GM19043 (cell line): ENCODE measurements at regions not wholly inside any gene's neighbourhood (a gene's known extent, or its start where the extent isn't known, plus 50 kb on each side); places are given as distances from the start of the nearest gene placed in this dataset.

Source experiments
- ATAC-seq: cut with Tn5 transposase; IDR thresholded peaks from one replicate; pipeline ENCODE4 v1.9.1; 2021; ENCODE audit warnings: low read depth; ENCODE audit not compliant: unreplicated experiment

DNA sequence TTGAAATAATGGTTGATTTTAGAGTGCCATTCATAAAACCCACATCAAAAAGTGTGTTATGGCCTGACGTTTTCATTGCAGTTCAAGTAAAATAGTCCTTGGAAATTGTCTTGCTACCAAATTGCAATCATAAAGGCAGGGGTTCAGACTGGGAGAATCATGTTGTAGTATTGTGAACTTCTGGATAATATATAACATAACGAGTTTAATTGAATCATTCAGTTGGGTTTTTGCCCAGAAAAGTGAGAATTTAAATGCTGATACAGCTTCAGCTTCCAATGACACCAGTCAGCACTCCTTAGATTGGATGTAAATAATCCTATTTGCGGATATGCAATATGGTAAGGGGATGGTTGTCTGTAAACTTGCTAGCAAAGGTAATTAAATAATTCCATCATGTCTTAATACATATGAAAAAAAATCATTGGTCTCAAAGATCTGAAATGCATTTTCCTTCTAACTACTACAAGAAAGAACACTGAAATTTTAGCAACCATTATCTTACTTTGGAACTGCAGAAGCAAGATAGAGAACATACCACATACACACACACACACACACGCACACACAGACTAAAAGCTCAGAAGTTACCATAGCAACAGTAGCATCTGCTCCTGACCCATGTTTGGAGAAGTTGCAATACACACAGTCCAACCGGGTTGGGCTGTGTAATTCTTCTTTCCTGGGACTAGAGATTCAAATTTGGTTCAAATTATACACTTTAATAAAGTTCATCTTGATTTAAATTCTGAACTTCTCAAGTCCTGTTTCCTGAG lies 686.2 kb upstream of the NR2F2 start:
- ATAC-seq, result no peak

- ATAC-seq, result no peak
Measured at GRCh38 chr15:95645791-95646338, 684.6 kb upstream of the NR2F2 start.

DNA sequence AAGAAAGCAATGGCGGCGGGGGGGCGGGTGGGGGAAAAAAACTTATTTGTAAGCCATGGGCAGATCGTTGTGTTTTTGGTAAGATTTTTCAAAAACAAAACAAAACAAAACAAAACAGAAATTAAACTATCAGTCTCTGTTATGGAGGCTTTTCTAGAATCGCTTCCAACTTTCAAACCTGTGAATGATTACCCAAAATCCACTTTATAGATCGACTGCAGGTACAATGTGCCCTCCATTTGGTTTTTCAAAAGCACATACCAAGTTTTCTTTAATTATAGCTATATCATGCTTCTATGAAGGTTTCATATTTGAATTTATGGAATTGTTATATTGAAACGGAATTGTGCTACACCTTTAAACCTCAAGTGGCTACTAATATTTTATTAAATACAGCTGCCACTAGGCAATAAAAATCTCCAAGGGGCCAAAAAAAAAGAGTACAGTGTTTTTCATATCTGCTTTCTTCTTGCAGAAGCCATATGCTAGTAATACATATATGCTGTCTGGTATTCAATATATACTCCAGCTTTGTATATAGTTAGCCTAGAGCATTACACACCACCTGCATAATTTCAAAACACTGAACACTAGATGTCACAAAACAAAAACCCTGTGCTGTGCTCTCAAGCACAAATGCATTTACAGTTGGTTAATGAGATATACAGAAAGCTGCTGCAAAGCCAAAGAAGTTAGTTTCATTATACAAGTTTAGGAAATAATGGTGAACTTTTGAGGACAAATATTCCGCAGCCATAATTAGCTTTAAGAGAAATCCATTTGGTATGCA lies 683.8 kb upstream of the NR2F2 start:
- ATAC-seq, result no peak

GRCh38 chr15:95647531-95648277 lies 682.8 kb upstream of the NR2F2 start:
- no peak for ATAC-seq

- ATAC-seq, result no peak
Measured at GRCh38 chr15:95653361-95653805, 677.1 kb upstream of the NR2F2 start.

DNA sequence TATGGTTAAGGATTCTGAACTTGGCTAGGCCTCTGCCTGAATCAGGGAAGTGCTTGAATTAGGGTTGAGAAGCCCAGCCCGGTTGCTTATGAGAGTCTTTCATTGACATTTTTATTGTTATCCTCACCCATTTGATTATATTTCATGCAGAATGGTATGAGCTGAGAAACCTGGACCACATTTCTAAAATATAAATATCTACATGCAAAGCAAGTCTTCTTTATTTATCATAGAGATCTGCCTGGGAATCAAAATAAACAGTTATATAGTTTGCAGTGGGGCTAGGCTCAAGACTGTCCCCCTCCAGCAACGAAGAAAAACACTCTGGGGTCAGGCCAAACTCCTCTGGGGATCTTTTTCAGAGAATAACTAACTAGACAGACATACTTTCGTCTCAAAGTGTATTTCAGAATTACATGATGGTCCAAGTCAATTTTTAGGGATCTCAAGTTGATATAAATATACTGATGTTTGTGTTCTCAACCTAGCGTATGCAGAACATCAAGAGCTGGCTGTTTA lies 675.4 kb upstream of the NR2F2 start:
- ATAC-seq, result no peak

DNA sequence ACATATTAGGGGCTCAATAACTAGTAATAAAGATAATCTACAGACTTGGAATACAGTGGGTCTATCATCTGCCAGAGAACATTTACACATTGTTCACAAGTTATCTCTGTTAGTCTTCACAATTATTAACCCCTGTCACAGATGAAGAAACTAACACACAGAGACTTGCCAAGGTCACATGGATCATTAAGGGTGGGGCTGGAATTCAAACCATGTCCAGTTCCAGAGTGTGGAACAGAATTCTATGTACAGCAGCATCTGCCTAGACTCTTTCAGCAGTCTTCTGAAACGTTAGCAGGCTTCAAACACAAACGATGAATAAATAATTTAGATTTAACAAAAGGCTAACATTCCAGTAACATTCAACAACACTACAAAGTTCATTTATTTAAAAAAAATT lies 673.9 kb upstream of the NR2F2 start:
- no peak for ATAC-seq

DNA sequence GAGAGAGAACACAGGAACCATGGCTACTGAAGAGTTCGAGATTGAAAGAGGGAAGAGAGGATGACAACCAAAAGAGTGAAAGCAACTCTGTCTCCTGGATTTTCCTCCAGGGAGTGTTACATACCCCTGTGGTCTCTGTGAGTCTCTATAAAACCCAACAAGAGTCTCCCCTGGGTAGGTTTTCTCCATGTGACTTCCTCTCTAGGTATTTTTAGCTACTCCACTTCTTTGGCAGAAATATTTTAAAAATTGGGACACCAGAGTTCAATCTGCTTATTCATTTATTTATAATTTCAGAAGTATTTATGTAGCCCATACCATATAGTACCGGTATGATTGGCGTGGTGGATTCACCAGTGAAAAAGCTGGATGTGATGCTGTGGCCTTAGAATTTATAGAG lies 671.7 kb upstream of the NR2F2 start:
- no peak for ATAC-seq

DNA sequence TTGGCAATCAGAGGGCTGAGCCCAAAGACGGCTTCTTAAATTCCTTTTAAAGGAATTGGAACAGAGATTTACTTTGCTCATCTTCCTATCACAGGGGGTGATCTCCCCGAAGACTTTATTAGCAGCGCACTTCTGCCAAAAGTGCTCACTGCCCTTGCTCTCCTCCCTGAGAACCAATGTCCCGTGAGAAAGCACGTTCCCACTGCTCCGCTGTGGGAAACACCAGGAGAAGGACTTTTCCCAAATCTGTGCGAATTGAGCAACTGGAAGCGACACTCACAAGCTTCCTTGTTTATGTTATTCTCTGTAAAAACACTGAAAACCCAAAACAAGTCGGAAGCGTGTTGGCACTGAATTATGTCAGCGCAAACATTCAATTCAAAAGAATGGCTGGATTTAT lies 670.8 kb upstream of the NR2F2 start:
- ATAC-seq, result no peak

GRCh38 chr15:95662638-95663037 lies 667.9 kb upstream of the NR2F2 start:
- no peak for ATAC-seq

DNA sequence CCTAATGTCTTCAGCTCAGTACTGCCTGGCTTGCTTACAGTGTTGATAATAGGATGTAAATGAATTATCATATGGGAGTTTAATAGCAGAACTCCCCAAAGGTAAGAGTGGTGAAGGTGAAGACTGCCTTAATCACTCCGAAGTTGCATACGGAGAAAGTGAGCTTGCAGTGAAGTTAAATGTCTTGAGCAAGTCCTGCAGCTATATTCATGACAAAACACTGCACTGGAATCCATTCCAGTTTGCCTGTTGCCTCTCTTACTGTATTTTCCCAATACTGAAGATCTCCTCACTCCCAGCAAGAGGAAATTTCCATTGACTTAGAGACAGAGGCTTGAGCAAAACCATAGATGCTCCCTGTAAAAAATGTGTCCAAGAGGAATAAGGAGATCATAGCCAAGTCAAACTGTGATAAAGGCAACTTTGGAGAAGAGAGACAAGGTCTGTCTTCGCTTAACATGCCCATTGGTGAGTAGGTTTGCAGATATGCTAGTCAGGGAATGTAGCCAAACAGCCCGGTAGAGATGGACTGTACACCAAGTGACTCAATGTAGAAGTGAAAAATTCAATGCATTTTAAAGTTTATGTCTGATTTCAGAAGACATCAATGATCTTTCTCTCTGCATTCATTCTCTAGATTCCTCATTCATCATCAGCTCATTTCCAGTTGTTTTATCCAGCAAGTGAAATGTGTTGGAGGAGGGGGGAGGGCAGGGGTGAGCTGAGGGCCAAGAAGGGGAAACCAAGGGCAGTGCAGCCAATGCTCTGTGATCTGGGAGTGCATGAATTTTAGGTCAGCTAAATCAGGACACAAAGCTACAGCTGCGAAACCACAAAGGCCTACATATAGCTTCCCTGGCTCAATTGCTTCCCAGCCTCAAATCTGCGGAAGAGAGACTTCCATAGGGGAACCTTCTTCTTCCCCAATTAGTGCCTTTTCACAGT lies 667.1 kb upstream of the NR2F2 start:
- no peak for ATAC-seq

- ATAC-seq, result no peak
Measured at GRCh38 chr15:95664450-95664849, 666.0 kb upstream of the NR2F2 start.

- no peak for ATAC-seq
Measured at GRCh38 chr15:95669146-95669922, 661.2 kb upstream of the NR2F2 start.

DNA sequence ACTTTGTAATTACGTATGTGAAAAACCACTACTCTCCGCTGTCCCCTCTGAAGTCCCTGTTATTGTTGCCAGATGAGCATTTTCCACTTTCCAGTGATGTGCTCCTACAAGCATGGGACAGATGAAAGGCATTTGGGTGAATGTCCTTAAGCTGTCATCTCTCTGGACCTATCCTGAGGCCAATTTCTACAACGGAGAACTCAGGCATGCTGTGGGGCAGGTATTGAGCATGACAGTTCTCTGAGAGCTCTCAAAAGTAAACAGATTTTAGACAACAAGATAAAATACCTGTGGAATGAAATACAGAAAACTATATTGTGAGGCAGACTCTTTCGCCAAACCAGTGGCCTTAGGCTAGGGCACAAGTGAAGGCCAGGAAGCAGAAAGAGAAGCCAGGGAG lies 656.5 kb upstream of the NR2F2 start:
- ATAC-seq, result no peak

DNA sequence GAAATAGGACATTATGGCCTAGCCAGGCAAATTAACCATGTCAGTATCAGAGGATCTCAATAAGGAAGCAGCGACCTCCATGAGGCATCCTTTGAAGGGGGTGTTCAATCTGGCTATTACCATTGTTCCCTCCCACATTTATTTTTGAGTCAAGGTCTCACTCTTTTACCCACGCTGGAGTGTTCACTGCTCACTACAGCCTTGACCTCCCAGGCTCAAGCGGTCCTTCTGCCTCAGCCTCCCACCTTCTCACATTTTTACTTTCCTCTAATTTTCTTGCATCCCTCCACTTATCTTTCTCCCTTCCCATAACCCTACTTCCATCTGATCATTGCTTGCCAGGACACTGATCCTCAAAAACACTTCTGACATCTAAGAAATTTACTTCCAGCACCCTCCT lies 654.0 kb upstream of the NR2F2 start:
- ATAC-seq, result no peak

DNA sequence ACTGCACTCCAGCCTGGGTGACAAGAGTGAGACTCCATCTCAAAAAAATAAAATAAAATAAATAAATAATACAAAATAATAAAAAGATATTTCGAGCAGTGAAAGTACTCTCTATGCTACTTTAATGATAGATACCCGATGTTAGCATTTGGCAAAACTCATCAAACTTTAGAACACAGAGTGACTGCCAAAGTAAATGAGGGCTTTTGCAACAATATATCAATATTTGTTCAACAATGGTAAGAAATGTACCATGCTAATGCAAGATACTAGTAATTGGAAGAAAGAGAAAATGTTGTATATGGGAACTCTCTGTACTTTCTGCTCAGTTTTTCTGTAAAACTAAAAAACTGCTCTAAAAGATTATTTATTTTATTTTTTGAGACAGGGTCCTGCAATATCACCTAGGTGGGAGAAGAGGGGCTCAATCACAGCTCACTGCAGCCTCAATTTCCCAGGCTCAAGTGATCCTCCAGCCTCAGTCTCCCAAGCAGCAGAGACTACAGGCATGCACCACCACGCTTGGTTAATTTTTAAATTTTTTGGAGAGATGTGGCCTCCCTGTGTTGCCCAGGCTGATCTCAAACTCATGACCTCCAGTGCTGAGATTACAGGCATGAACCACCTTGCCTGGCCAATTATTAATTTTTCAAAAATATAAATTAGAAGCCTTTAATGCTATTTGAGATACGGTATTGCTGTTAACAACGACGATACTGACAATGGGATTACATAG lies 650.5 kb upstream of the NR2F2 start:
- ATAC-seq, result no peak

DNA sequence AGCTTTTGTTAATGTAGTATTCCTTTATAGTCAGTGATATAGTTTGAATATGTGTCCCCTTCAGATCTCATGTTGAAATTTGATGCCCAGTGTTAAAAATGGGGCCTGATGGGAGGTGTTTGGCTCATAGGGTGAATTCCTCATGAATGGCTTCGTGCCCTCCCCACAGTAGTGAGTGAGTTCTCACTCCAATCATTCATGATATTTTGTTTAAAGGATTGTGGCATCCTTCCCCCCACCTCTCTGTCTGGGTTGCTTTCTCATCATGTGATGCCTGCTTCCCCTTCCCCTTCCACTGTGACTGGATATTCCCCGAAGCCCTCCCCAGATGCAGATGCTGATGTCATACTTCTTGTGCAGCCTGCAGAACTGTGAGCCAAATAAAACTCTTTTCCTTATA lies 649.8 kb upstream of the NR2F2 start:
- no peak for ATAC-seq

DNA sequence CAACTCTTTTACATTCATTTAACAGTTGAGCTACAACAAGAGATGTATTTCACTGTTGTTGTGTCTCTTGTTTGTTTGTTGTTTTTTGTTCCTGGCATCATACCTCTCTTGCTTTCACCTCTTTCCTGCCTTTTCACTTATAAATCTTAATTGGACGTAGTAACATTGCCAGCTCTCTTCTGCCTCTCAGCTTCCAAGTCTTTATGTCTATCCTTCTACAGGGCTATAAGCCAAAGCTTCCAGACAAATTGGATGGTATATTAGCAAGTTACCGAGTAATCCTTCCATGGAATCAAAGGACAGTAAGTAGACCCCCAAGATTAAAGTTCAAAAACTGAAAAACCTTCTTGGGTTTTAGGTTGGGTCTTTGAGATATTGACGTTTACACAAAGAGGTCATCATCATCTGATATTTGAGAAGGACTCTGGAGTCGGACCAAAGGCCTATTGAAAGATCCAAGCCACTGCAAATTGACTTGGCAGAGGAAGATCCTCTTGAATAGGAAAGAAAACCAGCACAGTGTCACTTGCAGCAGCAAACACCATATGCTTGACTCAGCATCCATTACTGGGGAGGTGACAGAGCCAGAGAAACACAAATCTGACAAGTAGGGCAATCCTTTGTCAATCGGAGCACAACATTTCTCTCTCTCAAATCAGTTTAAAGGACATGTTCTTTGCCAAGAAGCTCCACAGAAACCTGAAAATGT lies 648.5 kb upstream of the NR2F2 start:
- ATAC-seq, result no peak
